ENCODE measurements at regions not wholly inside any gene's neighbourhood (a gene's known extent, or its start where the extent isn't known, plus 50 kb on each side); places are given as distances from the start of the nearest gene placed in this dataset.

DNA sequence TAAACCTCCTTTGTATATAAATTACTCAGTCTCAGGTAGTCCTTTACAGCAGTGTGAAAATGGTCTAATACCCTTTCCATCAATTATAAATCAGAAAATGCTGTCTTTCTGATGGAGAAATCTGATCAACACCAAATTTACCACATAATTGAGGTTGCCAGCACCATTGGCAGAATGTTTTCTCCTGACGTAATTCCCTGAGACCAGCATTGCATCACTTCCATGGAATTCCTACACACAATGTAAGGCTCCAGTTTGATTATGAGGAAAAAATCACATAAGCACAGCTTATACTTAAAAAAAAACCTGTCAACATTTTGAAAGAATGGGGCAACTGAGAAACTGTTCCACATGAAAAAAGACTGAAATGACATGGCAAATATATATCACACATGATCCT is 618.7 kb upstream of the CDH6 start:
- Histone ChIP-seq H3K27ac (ENCODE audit: insufficient read depth, low read depth, low read length) (no peak overlapping the region), H3K9ac (replicated peaks; ENCODE audit: extremely low read depth, insufficient read depth, low read length) (no peak overlapping the region), H3K4me2 (ENCODE audit: insufficient read depth, low read length) (no peak overlapping the region), H3K4me1 (ENCODE audit: control insufficient read depth, extremely low read depth, insufficient read depth, low read length) (no peaks in the 10 kb centered on the region), H4K20me1 (replicated peaks; ENCODE audit: control insufficient read depth, extremely low read depth, insufficient read depth, low read length) (no peaks in the 10 kb centered on the region), H2AFZ (ENCODE audit: low read depth, low read length) (no peak overlapping the region), H3K4me3 (replicated peaks in 1 of 3; ENCODE audit: insufficient read depth in 1 of 3, low read depth in 1 of 3, low read length in 3 of 3) (no peak overlapping the region), H3K27me3 (ENCODE audit: control insufficient read depth in 2 of 2, insufficient read depth in 2 of 2, low read length in 2 of 2) (no peaks in the 10 kb centered on the region), H3K9me1 (replicated peaks; ENCODE audit: control insufficient read depth, extremely low read depth, insufficient read depth, low read length) (no peaks in the 10 kb centered on the region), H3K36me3 (ENCODE audit: control insufficient read depth in 2 of 2, extremely low read depth in 1 of 2, insufficient read depth in 2 of 2, low read length in 2 of 2) (no peaks in the 10 kb centered on the region), H3K9me3 (replicated peaks; ENCODE audit: control insufficient read depth, insufficient read depth, low read length) (peaks cover 4% of the 10 kb centered on the region), H3K79me2 (ENCODE audit: control insufficient read depth, insufficient read depth, low read length) (no peaks in the 10 kb centered on the region)
- intact Hi-C loops (cut with micrococcal nuclease) (no loop called here), dilution Hi-C loops (cut with MboI; ENCODE audit: extremely low pct_ligation_motif_present, low sequenced_read_pairs) (no loop called here)
- TF ChIP-seq MYC (IDR thresholded peaks at IDR 0.05; ENCODE audit: low read depth, low read length) (no peak), POLR2A (IDR thresholded peaks at IDR 0.05; ENCODE audit: low read depth, low read length) (no peak), EZH2 (IDR thresholded peaks at IDR 0.05; ENCODE audit: borderline replicate concordance, low read depth, low read length, severe bottlenecking) (no peak), JUN (IDR thresholded peaks at IDR 0.05; ENCODE audit: borderline replicate concordance, insufficient read depth, insufficient read length, low read depth) (no peak), GATA2 (IDR thresholded peaks at IDR 0.05; ENCODE audit: insufficient read depth, insufficient read length, low read depth, low read length) (no peak), POLR2AphosphoS5 (IDR thresholded peaks at IDR 0.05; ENCODE audit: insufficient read depth, low read depth, low read length) (no peak), FOS (IDR thresholded peaks at IDR 0.05; ENCODE audit: borderline replicate concordance, insufficient read depth, low read length) (no peak)
- TF ChIP-seq, protein P1, sequence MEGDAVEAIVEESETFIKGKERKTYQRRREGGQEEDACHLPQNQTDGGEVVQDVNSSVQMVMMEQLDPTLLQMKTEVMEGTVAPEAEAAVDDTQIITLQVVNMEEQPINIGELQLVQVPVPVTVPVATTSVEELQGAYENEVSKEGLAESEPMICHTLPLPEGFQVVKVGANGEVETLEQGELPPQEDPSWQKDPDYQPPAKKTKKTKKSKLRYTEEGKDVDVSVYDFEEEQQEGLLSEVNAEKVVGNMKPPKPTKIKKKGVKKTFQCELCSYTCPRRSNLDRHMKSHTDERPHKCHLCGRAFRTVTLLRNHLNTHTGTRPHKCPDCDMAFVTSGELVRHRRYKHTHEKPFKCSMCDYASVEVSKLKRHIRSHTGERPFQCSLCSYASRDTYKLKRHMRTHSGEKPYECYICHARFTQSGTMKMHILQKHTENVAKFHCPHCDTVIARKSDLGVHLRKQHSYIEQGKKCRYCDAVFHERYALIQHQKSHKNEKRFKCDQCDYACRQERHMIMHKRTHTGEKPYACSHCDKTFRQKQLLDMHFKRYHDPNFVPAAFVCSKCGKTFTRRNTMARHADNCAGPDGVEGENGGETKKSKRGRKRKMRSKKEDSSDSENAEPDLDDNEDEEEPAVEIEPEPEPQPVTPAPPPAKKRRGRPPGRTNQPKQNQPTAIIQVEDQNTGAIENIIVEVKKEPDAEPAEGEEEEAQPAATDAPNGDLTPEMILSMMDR (IDR thresholded peaks at IDR 0.05; ENCODE audit: extremely low read depth in 1 of 2, insufficient read depth in 1 of 2, low read depth in 1 of 2, low read length in 2 of 2) = no peak
- TF ChIP-seq, protein P2, sequence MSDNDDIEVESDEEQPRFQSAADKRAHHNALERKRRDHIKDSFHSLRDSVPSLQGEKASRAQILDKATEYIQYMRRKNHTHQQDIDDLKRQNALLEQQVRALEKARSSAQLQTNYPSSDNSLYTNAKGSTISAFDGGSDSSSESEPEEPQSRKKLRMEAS (IDR thresholded peaks at IDR 0.05; ENCODE audit: insufficient read depth, insufficient read length) = no peak
- POLR2A ChIA-PET = no interaction called here
- CTCF ChIA-PET = no interaction called here
- BruUV-seq (replicated peaks) = no TSS peak
- FAIRE-seq (no peak), DNase-seq (ENCODE audit: low read depth, low spot score) (no peak)

Data from endothelial cell of umbilical vein (primary cell).